ENCODE measurements at regions not wholly inside any gene's neighbourhood (a gene's known extent, or its start where the extent isn't known, plus 50 kb on each side); places are given as distances from the start of the nearest gene placed in this dataset.
"Not testable (repeated sequence)": the region's sequence is repeated elsewhere in the genome, so short reads cannot be mapped to it uniquely, and the experiment has no call there.

DNA sequence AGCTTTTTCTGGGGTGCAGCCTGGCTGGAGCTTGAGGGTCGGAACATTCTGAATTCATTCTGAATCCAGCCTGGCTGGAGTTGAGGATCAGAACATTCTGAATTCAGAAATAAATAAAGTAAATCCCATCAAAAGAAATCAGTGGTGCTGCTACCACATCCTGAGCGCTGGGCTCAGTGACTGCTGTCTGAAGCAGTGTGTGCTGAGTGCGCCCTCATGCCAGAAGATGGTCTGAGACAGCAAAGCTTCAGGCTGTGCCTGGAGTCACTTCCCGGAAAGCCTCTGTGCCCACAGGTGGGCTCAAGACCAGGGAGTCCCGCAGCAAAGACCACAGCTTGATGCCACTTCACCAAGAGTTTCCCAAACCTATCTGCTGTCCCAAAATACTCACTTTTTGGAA lies 187.9 kb downstream of the VAPA start:
- H3K36me3 ChIP-seq (ENCODE audit: low read depth) = no peaks in the 10 kb centered on the region
- no peaks in the 10 kb centered on the region for H3K27me3 ChIP-seq (ENCODE audit: insufficient read depth, poor library complexity, severe bottlenecking)
- ATAC-seq (ENCODE audit: low read depth) (no peak), DNase-seq (ENCODE audit: low spot score) (no peak)
- no peaks in the 10 kb centered on the region for H3K9me3 ChIP-seq (ENCODE audit: severe bottlenecking)
- TF ChIP-seq, protein P1, sequence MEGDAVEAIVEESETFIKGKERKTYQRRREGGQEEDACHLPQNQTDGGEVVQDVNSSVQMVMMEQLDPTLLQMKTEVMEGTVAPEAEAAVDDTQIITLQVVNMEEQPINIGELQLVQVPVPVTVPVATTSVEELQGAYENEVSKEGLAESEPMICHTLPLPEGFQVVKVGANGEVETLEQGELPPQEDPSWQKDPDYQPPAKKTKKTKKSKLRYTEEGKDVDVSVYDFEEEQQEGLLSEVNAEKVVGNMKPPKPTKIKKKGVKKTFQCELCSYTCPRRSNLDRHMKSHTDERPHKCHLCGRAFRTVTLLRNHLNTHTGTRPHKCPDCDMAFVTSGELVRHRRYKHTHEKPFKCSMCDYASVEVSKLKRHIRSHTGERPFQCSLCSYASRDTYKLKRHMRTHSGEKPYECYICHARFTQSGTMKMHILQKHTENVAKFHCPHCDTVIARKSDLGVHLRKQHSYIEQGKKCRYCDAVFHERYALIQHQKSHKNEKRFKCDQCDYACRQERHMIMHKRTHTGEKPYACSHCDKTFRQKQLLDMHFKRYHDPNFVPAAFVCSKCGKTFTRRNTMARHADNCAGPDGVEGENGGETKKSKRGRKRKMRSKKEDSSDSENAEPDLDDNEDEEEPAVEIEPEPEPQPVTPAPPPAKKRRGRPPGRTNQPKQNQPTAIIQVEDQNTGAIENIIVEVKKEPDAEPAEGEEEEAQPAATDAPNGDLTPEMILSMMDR (IDR thresholded peaks at IDR 0.05; ENCODE audit: poor library complexity, severe bottlenecking) = no peak
- no peaks in the 10 kb centered on the region for H3K4me1 ChIP-seq (ENCODE audit: insufficient read depth, poor library complexity, severe bottlenecking)
- H3K4me3 ChIP-seq (ENCODE audit: severe bottlenecking) = no peak overlapping the region
- H3K27ac ChIP-seq (ENCODE audit: poor library complexity, severe bottlenecking) = no peak overlapping the region

GRCh38 chr18:10105118-10105517 lies 191.3 kb downstream of the VAPA start:
- not testable (repeated sequence) for H3K27me3 ChIP-seq (ENCODE audit: insufficient read depth, poor library complexity, severe bottlenecking); H3K4me1 ChIP-seq (ENCODE audit: insufficient read depth, poor library complexity, severe bottlenecking); H3K9me3 ChIP-seq (ENCODE audit: severe bottlenecking); DNase-seq (ENCODE audit: low spot score); H3K27ac ChIP-seq (ENCODE audit: poor library complexity, severe bottlenecking); ATAC-seq (ENCODE audit: low read depth); H3K36me3 ChIP-seq (ENCODE audit: low read depth); H3K4me3 ChIP-seq (ENCODE audit: severe bottlenecking)

DNA sequence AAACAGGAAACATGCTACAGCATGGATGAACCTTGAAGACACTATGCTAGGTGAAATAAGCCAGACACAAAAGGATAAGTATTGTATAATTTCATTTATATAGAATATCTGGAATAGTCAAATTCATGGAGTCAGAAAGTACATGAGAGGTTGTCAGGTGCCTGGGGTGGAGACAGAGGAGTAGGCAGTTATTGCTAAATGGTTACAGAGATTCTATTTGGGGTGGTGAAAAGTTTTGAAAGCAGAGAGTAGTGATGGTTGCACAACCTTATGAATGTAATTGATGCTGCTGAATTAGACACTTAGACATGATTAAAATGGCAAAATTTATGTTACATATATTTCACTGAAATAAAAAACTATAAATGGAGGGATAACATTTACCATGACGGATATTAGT lies 197.4 kb downstream of the VAPA start:
- no peak for ATAC-seq (ENCODE audit: low read depth)
- DNase-seq (ENCODE audit: low spot score) = no peak
- H3K36me3 ChIP-seq (ENCODE audit: low read depth) = no peaks in the 10 kb centered on the region
- no peaks in the 10 kb centered on the region for H3K4me1 ChIP-seq (ENCODE audit: insufficient read depth, poor library complexity, severe bottlenecking)
- no peaks in the 10 kb centered on the region for H3K9me3 ChIP-seq (ENCODE audit: severe bottlenecking)
- no peaks in the 10 kb centered on the region for H3K27me3 ChIP-seq (ENCODE audit: insufficient read depth, poor library complexity, severe bottlenecking)
- TF ChIP-seq, protein P1 (IDR thresholded peaks at IDR 0.05; ENCODE audit: poor library complexity, severe bottlenecking) = no peak
- no peak overlapping the region for H3K27ac ChIP-seq (ENCODE audit: poor library complexity, severe bottlenecking)
- no peak overlapping the region for H3K4me3 ChIP-seq (ENCODE audit: severe bottlenecking)

GRCh38 chr18:10111944-10112343 lies 198.1 kb downstream of the VAPA start:
- H3K27me3 ChIP-seq (ENCODE audit: insufficient read depth, poor library complexity, severe bottlenecking) = no peaks in the 10 kb centered on the region
- TF ChIP-seq, protein P1 (IDR thresholded peaks at IDR 0.05; ENCODE audit: poor library complexity, severe bottlenecking) = no peak
- H3K4me1 ChIP-seq (ENCODE audit: insufficient read depth, poor library complexity, severe bottlenecking) = no peaks in the 10 kb centered on the region
- DNase-seq (ENCODE audit: low spot score) (no peak), ATAC-seq (ENCODE audit: low read depth) (no peak)
- H3K27ac ChIP-seq (ENCODE audit: poor library complexity, severe bottlenecking) = no peak overlapping the region
- no peak overlapping the region for H3K4me3 ChIP-seq (ENCODE audit: severe bottlenecking)
- H3K9me3 ChIP-seq (ENCODE audit: severe bottlenecking) = no peaks in the 10 kb centered on the region
- no peaks in the 10 kb centered on the region for H3K36me3 ChIP-seq (ENCODE audit: low read depth)

DNA sequence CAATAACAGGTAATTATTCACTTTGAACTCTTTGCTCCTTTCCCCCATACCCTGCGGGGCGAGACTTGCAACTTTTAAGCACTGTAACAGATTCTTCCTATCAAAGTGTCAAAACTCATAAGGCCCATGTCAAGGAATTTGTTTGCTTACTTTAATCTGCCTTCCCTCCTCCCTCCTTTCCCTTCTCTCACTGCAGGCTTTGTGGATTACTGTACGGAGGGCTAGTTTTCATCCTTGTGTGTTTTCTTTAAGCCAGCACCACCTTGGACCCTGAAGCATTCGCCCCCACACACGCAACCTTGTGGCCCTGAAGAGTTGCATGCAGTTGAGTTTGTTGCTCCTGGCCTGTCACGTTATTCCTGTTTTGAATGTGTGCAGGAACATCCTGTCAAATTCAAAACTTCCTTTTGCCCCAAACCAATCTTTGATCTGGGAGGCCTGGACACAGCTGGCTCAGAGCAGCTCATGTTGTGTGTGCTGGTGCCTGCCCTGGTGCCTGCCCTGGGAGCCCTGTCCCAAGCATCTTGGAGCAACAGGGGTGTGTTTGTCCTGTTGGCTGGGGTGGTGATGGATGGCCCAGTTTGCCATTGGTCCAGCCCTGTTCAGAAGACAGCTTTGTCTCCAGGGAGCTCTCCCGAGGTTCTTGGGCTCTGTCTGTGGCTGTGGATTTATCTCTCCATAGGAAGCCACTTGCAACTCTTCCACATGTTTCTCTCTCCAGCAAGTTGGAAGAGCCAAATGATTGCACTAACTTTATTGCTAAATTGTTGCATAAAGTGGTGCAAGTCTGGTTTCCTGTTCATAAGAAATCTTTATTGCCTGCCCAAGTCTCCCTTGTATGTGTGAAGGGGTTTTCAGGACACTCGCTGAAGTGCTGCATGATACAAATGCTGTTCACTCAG lies 199.6 kb downstream of the VAPA start:
- TF ChIP-seq, protein P1 (IDR thresholded peaks at IDR 0.05; ENCODE audit: poor library complexity, severe bottlenecking) = no peak
- Histone ChIP-seq H3K27ac (ENCODE audit: poor library complexity, severe bottlenecking) (no peak overlapping the region), H3K36me3 (ENCODE audit: low read depth) (no peaks in the 10 kb centered on the region), H3K9me3 (ENCODE audit: severe bottlenecking) (no peaks in the 10 kb centered on the region), H3K27me3 (ENCODE audit: insufficient read depth, poor library complexity, severe bottlenecking) (no peaks in the 10 kb centered on the region), H3K4me1 (ENCODE audit: insufficient read depth, poor library complexity, severe bottlenecking) (no peaks in the 10 kb centered on the region), H3K4me3 (ENCODE audit: severe bottlenecking) (no peak overlapping the region)
- DNase-seq (ENCODE audit: low spot score) (no peak), ATAC-seq (ENCODE audit: low read depth) (no peak)

Measured in RWPE2 (cell line).